ENCODE measurements at regions not wholly inside any gene's neighbourhood (a gene's known extent, or its start where the extent isn't known, plus 50 kb on each side); places are given as distances from the start of the nearest gene placed in this dataset.

GRCh38 chr14:57089901-57090300 lies 178.8 kb downstream of the EXOC5 start:
- Mint-ChIP-seq H3K36me3 (peaks cover 2% of the 10 kb centered on the region), H3K4me3 (no peak overlapping the region), H3K27ac (no peak overlapping the region), H3K27me3 (ENCODE audit: insufficient read depth, low read depth) (peaks cover 2% of the 10 kb centered on the region), H3K4me1 (no peaks in the 10 kb centered on the region), H3K9me3 (peaks cover 2% of the 10 kb centered on the region)
- Histone ChIP-seq H2AFZ (replicated peaks) (no peak overlapping the region), H3K4me3 (no peak overlapping the region), H3K9ac (no peak overlapping the region), H3K36me3 (no peaks in the 10 kb centered on the region), H3K4me2 (no peak overlapping the region), H3K27me3 (no peaks in the 10 kb centered on the region), H3K27ac (no peak overlapping the region), H3K79me2 (ENCODE audit: low read depth) (no peaks in the 10 kb centered on the region), H3K4me1 (no peaks in the 10 kb centered on the region), H3F3A (ENCODE audit: low read depth) (no peaks in the 10 kb centered on the region), H4K20me1 (ENCODE audit: low read depth) (no peaks in the 10 kb centered on the region), H3K9me3 (ENCODE audit: low read depth) (no peaks in the 10 kb centered on the region)
- no peak for DNase-seq (ENCODE audit: low spot score)
- TF ChIP-seq EZH2phosphoT487 (IDR thresholded peaks at IDR 0.05) (no peak), CTCF (IDR thresholded peaks at IDR 0.05) (no peak), EZH2 (IDR thresholded peaks at IDR 0.05) (no peak)

- TF ChIP-seq EZH2 (IDR thresholded peaks at IDR 0.05) (no peak), EZH2phosphoT487 (IDR thresholded peaks at IDR 0.05) (no peak), CTCF (IDR thresholded peaks at IDR 0.05) (no peak)
- no peaks in the 10 kb centered on the region for H3K9me3 ChIP-seq (ENCODE audit: low read depth)
- no peak for DNase-seq (ENCODE audit: low spot score)
- H4K20me1 ChIP-seq (ENCODE audit: low read depth) = no peaks in the 10 kb centered on the region
- no peak overlapping the region for H2AFZ ChIP-seq (replicated peaks)
- Mint-ChIP-seq H3K9me3 (peaks cover 2% of the 10 kb centered on the region), H3K36me3 (peaks cover 2% of the 10 kb centered on the region), H3K27me3 (ENCODE audit: insufficient read depth, low read depth) (peaks cover 2% of the 10 kb centered on the region), H3K27ac (no peak overlapping the region), H3K4me3 (no peak overlapping the region), H3K4me1 (no peaks in the 10 kb centered on the region)
- H3K9ac ChIP-seq = no peak overlapping the region
- H3K4me1 ChIP-seq = no peaks in the 10 kb centered on the region
- no peak overlapping the region for H3K4me2 ChIP-seq
- H3K36me3 ChIP-seq = no peaks in the 10 kb centered on the region
- no peaks in the 10 kb centered on the region for H3K27me3 ChIP-seq
- H3K79me2 ChIP-seq (ENCODE audit: low read depth) = no peaks in the 10 kb centered on the region
- H3K4me3 ChIP-seq = no peak overlapping the region
- no peaks in the 10 kb centered on the region for H3F3A ChIP-seq (ENCODE audit: low read depth)
- no peak overlapping the region for H3K27ac ChIP-seq
Measured at GRCh38 chr14:57087841-57088240, 180.9 kb downstream of the EXOC5 start.

- no peaks in the 10 kb centered on the region for H3K9me3 ChIP-seq (ENCODE audit: low read depth)
- H3K9me3 Mint-ChIP-seq = peaks cover 2% of the 10 kb centered on the region
- no peak overlapping the region for H3K27ac Mint-ChIP-seq
- no peak overlapping the region for H2AFZ ChIP-seq (replicated peaks)
- no peaks in the 10 kb centered on the region for H3K79me2 ChIP-seq (ENCODE audit: low read depth)
- H3F3A ChIP-seq (ENCODE audit: low read depth) = no peaks in the 10 kb centered on the region
- no peak overlapping the region for H3K4me3 Mint-ChIP-seq
- no peak overlapping the region for H3K27ac ChIP-seq
- H3K4me1 Mint-ChIP-seq = peaks cover 3% of the 10 kb centered on the region
- no peak overlapping the region for H3K4me3 ChIP-seq
- peaks cover 2% of the 10 kb centered on the region for H3K36me3 Mint-ChIP-seq
- DNase-seq (ENCODE audit: low spot score) = no peak
- no peaks in the 10 kb centered on the region for H3K36me3 ChIP-seq
- H3K27me3 Mint-ChIP-seq (ENCODE audit: insufficient read depth, low read depth) = peaks cover 2% of the 10 kb centered on the region
- H3K27me3 ChIP-seq = no peaks in the 10 kb centered on the region
- no peaks in the 10 kb centered on the region for H4K20me1 ChIP-seq (ENCODE audit: low read depth)
- no peak overlapping the region for H3K9ac ChIP-seq
- H3K4me1 ChIP-seq = peaks cover 7% of the 10 kb centered on the region
- TF ChIP-seq CTCF (IDR thresholded peaks at IDR 0.05) = no peak
- no peak overlapping the region for H3K4me2 ChIP-seq
Measured at GRCh38 chr14:57086271-57087162, 182.2 kb downstream of the EXOC5 start.

Measured in neural progenitor cell (in vitro differentiated cells).